Forelimb muscle (tissue), 1 donor: ENCODE measurements at regions not wholly inside any gene's neighbourhood (a gene's known extent, or its start where the extent isn't known, plus 50 kb on each side); places are given as distances from the start of the nearest gene placed in this dataset.

ENCODE experiments used
- DNase-seq: peaks from one replicate; pipeline ENCODE4 v3.0.0-alpha.2; 2013; ENCODE audit warnings: low read depth

- DNase-seq = no peak
Measured at GRCh38 chr5:54367844-54368243, 57.5 kb upstream of the ARL15 start.

GRCh38 chr5:54366707-54367106, 56.3 kb upstream of the ARL15 start:
- no peak for DNase-seq

- DNase-seq = no peak
Measured at GRCh38 chr5:54363669-54364068, 53.3 kb upstream of the ARL15 start.

DNA sequence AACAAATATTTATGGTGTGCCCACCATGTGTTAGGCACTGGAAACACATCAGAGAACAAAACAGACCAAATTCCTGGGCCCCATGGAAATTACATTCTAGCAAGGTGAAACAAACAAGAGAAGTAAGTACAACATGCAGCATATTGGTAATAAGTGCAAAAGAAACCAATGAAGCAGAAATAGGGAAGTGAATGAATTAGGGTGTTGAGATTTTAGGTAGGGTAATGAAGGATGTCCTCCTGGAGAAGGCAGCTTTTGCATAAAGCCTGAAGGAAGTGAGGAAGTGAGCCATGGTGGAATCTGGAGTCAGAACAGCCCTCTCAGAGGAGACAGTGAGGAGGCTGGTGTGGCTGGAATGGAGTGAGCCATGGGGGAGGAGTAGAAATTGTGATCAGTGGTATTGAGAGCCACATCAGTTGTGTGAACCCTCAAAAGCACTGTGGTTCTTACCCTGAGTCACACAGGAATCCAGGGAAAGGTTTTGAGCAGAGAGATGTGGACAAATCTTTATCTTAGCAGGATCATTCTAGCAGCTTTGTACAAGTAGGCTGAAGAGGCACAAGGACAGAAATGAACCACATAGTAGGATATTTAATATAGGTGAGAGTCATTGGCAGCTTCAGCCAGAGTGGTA, 52.7 kb upstream of the ARL15 start:
- DNase-seq = no peak

GRCh38 chr5:54362434-54362833, 52.1 kb upstream of the ARL15 start:
- no peak for DNase-seq

GRCh38 chr5:54361691-54362411, 51.5 kb upstream of the ARL15 start:
- no peak for DNase-seq

GRCh38 chr5:54360925-54361662, 50.7 kb upstream of the ARL15 start:
- DNase-seq = no peak
